ENCODE measurements at regions not wholly inside any gene's neighbourhood (a gene's known extent, or its start where the extent isn't known, plus 50 kb on each side); places are given as distances from the start of the nearest gene placed in this dataset.

DNA sequence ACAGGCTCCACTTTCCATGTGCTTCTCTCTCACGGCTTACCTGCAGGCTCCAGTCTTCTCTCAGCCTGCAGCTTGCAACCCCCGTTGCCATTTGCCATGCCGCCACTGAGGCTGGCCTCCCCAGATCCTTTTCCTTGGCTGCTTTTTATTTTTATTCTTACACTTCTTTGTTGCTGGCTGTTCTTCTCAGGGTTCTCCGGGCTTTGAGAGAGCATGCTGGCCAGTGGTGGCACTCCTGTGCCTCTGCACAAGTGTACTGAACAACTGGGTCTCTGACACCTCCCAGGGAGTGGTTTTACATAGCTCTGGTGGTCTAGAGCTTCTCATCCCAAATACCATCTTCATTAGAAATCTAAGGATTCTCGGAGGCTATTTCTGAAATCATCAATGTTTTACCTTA is 241.7 kb upstream of the MTNR1B start:
- Histone ChIP-seq H3K27ac (ENCODE audit: low read length) (peak overlapping the region; percentile 16), H3K9me3 (ENCODE audit: low read length) (no peaks in the 10 kb centered on the region), H4K20me1 (ENCODE audit: insufficient read depth) (no peaks in the 10 kb centered on the region), H3K9ac (ENCODE audit: low read length) (peak overlapping the region; percentile 2), H3F3A (ENCODE audit: insufficient read depth, low read length, poor library complexity, severe bottlenecking) (no peaks in the 10 kb centered on the region), H3K4me3 (ENCODE audit: low read length) (no peak overlapping the region), H3K36me3 (ENCODE audit: insufficient read depth, low read length) (no peaks in the 10 kb centered on the region), H3K9me2 (ENCODE audit: insufficient read depth, low read length) (no peaks in the 10 kb centered on the region), H3K4me2 (ENCODE audit: low read length) (no peak overlapping the region), H3K27me3 (ENCODE audit: insufficient read depth, low read depth, low read length) (no peaks in the 10 kb centered on the region), H3K79me2 (replicated peaks; ENCODE audit: insufficient read depth, low read length) (peaks cover 3% of the 10 kb centered on the region), H2AFZ (ENCODE audit: low read depth, low read length) (no peak overlapping the region)
- TF ChIP-seq EZH2 (IDR thresholded peaks at IDR 0.05; ENCODE audit: borderline replicate concordance, insufficient read depth, low read length, poor library complexity, severe bottlenecking) (no peak), EP300 (conservative IDR thresholded peaks at IDR 0.05; ENCODE audit: poor library complexity, severe bottlenecking) (no peak), CTCF (IDR thresholded peaks at IDR 0.05; ENCODE audit: poor library complexity, severe bottlenecking) (no peak), RAD21 (conservative IDR thresholded peaks at IDR 0.05) (no peak), REST (IDR thresholded peaks at IDR 0.05; ENCODE audit: borderline replicate concordance) (no peak), SMC3 (conservative IDR thresholded peaks at IDR 0.05; ENCODE audit: poor library complexity) (no peak), MXI1 (conservative IDR thresholded peaks at IDR 0.05; ENCODE audit: poor library complexity, severe bottlenecking) (no peak), POLR2AphosphoS5 (IDR thresholded peaks at IDR 0.05) (no peak), TAF1 (IDR thresholded peaks at IDR 0.05; ENCODE audit: low read depth) (no peak)

DNA sequence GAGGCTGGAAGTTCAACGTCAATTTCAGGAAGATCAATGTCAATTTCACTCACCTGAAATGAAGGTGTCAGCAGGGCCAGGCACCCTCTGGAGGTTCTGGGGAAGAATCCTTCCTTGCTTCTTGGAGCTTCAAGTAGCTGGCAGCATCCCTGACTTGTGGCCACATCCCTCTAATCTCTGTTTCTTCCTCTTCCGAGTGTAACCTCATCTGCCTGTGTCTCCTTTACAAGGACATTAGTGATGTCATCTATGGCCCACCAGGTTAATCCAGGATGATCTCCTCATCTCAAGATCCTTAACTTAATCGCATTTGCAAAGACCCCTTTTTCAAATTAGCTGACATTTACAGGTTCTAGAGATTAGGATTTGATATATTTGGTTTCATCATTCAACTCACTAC is 240.8 kb upstream of the MTNR1B start:
- no peaks in the 10 kb centered on the region for H3K27me3 ChIP-seq (ENCODE audit: insufficient read depth, low read depth, low read length)
- H3F3A ChIP-seq (ENCODE audit: insufficient read depth, low read length, poor library complexity, severe bottlenecking) = no peaks in the 10 kb centered on the region
- no peaks in the 10 kb centered on the region for H4K20me1 ChIP-seq (ENCODE audit: insufficient read depth)
- no peaks in the 10 kb centered on the region for H3K9me2 ChIP-seq (ENCODE audit: insufficient read depth, low read length)
- no peak overlapping the region for H3K27ac ChIP-seq (ENCODE audit: low read length)
- H3K9me3 ChIP-seq (ENCODE audit: low read length) = no peaks in the 10 kb centered on the region
- H2AFZ ChIP-seq (ENCODE audit: low read depth, low read length) = no peak overlapping the region
- no peak overlapping the region for H3K4me3 ChIP-seq (ENCODE audit: low read length)
- H3K79me2 ChIP-seq (replicated peaks; ENCODE audit: insufficient read depth, low read length) = peaks cover 3% of the 10 kb centered on the region
- H3K9ac ChIP-seq (ENCODE audit: low read length) = no peak overlapping the region
- no peak overlapping the region for H3K4me2 ChIP-seq (ENCODE audit: low read length)
- no peaks in the 10 kb centered on the region for H3K36me3 ChIP-seq (ENCODE audit: insufficient read depth, low read length)
- TF ChIP-seq MXI1 (conservative IDR thresholded peaks at IDR 0.05; ENCODE audit: poor library complexity, severe bottlenecking) (no peak), SMC3 (conservative IDR thresholded peaks at IDR 0.05; ENCODE audit: poor library complexity) (no peak), EP300 (conservative IDR thresholded peaks at IDR 0.05; ENCODE audit: poor library complexity, severe bottlenecking) (no peak), REST (IDR thresholded peaks at IDR 0.05; ENCODE audit: borderline replicate concordance) (no peak), CTCF (IDR thresholded peaks at IDR 0.05; ENCODE audit: poor library complexity, severe bottlenecking) (no peak), EZH2 (IDR thresholded peaks at IDR 0.05; ENCODE audit: borderline replicate concordance, insufficient read depth, low read length, poor library complexity, severe bottlenecking) (no peak), TAF1 (IDR thresholded peaks at IDR 0.05; ENCODE audit: low read depth) (no peak), POLR2AphosphoS5 (IDR thresholded peaks at IDR 0.05) (no peak), RAD21 (conservative IDR thresholded peaks at IDR 0.05) (no peak)

All from neural cell (in vitro differentiated cells).